NCI-H128 (cell line): ENCODE measurements at regions not wholly inside any gene's neighbourhood (a gene's known extent, or its start where the extent isn't known, plus 50 kb on each side); places are given as distances from the start of the nearest gene placed in this dataset.

ENCODE experiments used
- DNase-seq: peaks from one replicate; lab custom pipeline; 2025; ENCODE audit not compliant: unreplicated experiment; lab: John Stamatoyannopoulos, UW

GRCh38 chrX:69365755-69366154 is 138.4 kb upstream of the NALF2 start:
- no peak for DNase-seq

- DNase-seq = no peak
Observed at GRCh38 chrX:69365349-69365748, 138.8 kb upstream of the NALF2 start.

- DNase-seq = no peak
Observed at GRCh38 chrX:69362856-69363255, 141.3 kb upstream of the NALF2 start.

- DNase-seq = no peak
Observed at GRCh38 chrX:69362354-69362753, 141.8 kb upstream of the NALF2 start.

GRCh38 chrX:69361311-69361845 is 142.7 kb upstream of the NALF2 start:
- DNase-seq = no peak

- no peak for DNase-seq
Observed at GRCh38 chrX:69357317-69357716, 146.8 kb upstream of the NALF2 start.

GRCh38 chrX:69324851-69325250 is 159.6 kb upstream of the PJA1 start:
- DNase-seq = no peak

- no peak for DNase-seq
Observed at GRCh38 chrX:69323786-69324720, 158.8 kb upstream of the PJA1 start.

- DNase-seq = no peak
Observed at GRCh38 chrX:69321789-69322188, 156.5 kb upstream of the PJA1 start.

- DNase-seq = no peak
Observed at GRCh38 chrX:69321006-69321655, 155.9 kb upstream of the PJA1 start.

- no peak for DNase-seq
Observed at GRCh38 chrX:69320116-69320515, 154.9 kb upstream of the PJA1 start.

GRCh38 chrX:69319376-69319775 is 154.1 kb upstream of the PJA1 start:
- no peak for DNase-seq

- no peak for DNase-seq
Observed at GRCh38 chrX:69318651-69319340, 153.5 kb upstream of the PJA1 start.

- no peak for DNase-seq
Observed at GRCh38 chrX:69317721-69318120, 152.5 kb upstream of the PJA1 start.

GRCh38 chrX:69314436-69315348 is 149.4 kb upstream of the PJA1 start:
- DNase-seq = no peak

- DNase-seq = no peak
Observed at GRCh38 chrX:69313617-69314290, 148.5 kb upstream of the PJA1 start.

GRCh38 chrX:69311936-69312670 is 146.8 kb upstream of the PJA1 start:
- no peak for DNase-seq

- no peak for DNase-seq
Observed at GRCh38 chrX:69309074-69309792, 144.0 kb upstream of the PJA1 start.

GRCh38 chrX:69307756-69308155 is 142.5 kb upstream of the PJA1 start:
- no peak for DNase-seq
